ENCODE measurements at regions not wholly inside any gene's neighbourhood (a gene's known extent, or its start where the extent isn't known, plus 50 kb on each side); places are given as distances from the start of the nearest gene placed in this dataset.

GRCh38 chr1:117702654-117703053 is 96.8 kb downstream of the TENT5C start:
- Histone ChIP-seq H3K27ac (ENCODE audit: insufficient read depth, low read length) (no peak overlapping the region), H4K5ac (ENCODE audit: low read depth, low read length) (no peak overlapping the region), H3K9ac (ENCODE audit: low read depth, low read length) (no peak overlapping the region), H3K9me1 (ENCODE audit: insufficient read depth, low read length) (peaks cover 8% of the 10 kb centered on the region), H3K4me3 (ENCODE audit: insufficient read depth, low read depth, low read length) (no peak overlapping the region), H3K9me3 (ENCODE audit: control insufficient read depth, insufficient read depth, low read length) (no peaks in the 10 kb centered on the region), H2BK120ac (ENCODE audit: low read depth, low read length) (no peak overlapping the region; the same call in 1 of the 2 replicates), H4K20me1 (ENCODE audit: insufficient read depth, low read length) (no peaks in the 10 kb centered on the region), H3K79me1 (ENCODE audit: low read depth in 1 of 2, low read length in 2 of 2) (peaks cover 0 to 5% of the 10 kb centered on the region in 2 experiments; a peak in 1 of 4 replicates), H2AFZ (replicated peaks; ENCODE audit: low read length, poor library complexity) (no peak overlapping the region), H3K18ac (ENCODE audit: low read depth, low read length) (no peak overlapping the region), H3K4me2 (ENCODE audit: low read depth, low read length) (no peak overlapping the region), H4K91ac (ENCODE audit: insufficient read depth, low read depth, low read length) (no peak overlapping the region), H3K4me1 (ENCODE audit: control insufficient read depth, insufficient read depth, low read length) (peaks cover 8% of the 10 kb centered on the region), H2BK15ac (ENCODE audit: low read depth, low read length) (no peak overlapping the region), H2BK20ac (ENCODE audit: low read depth, low read length) (no peak overlapping the region), H2AK9ac (replicated peaks; ENCODE audit: low read depth, low read length, poor library complexity) (no peak overlapping the region), H3K4ac (ENCODE audit: low read depth, low read length) (no peak overlapping the region), H3K27me3 (ENCODE audit: control insufficient read depth, insufficient read depth, low read length) (no peaks in the 10 kb centered on the region), H3K56ac (ENCODE audit: extremely low read depth, insufficient read depth, low read length) (no peak overlapping the region), H3K36me3 (ENCODE audit: control insufficient read depth, insufficient read depth, low read length) (no peaks in the 10 kb centered on the region), H3K23ac (ENCODE audit: low read depth, low read length) (no peak overlapping the region), H3K14ac (replicated peaks; ENCODE audit: low read depth, low read length) (peak overlapping the region; percentile 33; the same call in 1 of the 2 replicates), H2AK5ac (ENCODE audit: low read depth, low read length) (peak overlapping the region; percentile 8; the same call in 1 of the 2 replicates), H4K8ac (ENCODE audit: low read depth in 2 of 2, low read length in 2 of 2) (no peak overlapping the region), H2BK5ac (ENCODE audit: low read depth, low read length, poor library complexity, severe bottlenecking) (no peak overlapping the region)
- dilution Hi-C loops (cut with HindIII; ENCODE audit: low sequenced_read_pairs, unreplicated experiment), result no loop called here
- no CpG with 5 or more reads among the region's 3 CpGs for WGBS, 2 experiments (ENCODE audit: extremely low coverage in 2 of 2, insufficient read length in 1 of 2)
- in situ Hi-C loops (cut with MboI; ENCODE audit: low sequenced_read_pairs), result no loop called here
- DNase-seq (no peak), ATAC-seq (ENCODE audit: low read depth) (no peak)
- intact Hi-C loops (cut with micrococcal nuclease), result no loop called here
- no TSS peak for BruUV-seq (replicated peaks)
- ChIA-PET CTCF (interaction anchor here (1.0 kb wide), 1 partner anchor 390 kb away, joined by 3 read pairs; no protein-coding TSS in a partner anchor), POLR2A (ENCODE audit: unreplicated experiment) (no interaction called here)
- TF ChIP-seq CEBPB (IDR thresholded peaks at IDR 0.05; ENCODE audit: low read depth, low read length), result no peak
- TF ChIP-seq MXI1 (IDR thresholded peaks at IDR 0.05; ENCODE audit: borderline replicate concordance, low read depth, low read length), result no peak
- no peak for TF ChIP-seq CTCF (conservative IDR thresholded peaks at IDR 0.05; ENCODE audit: low read depth, low read length)
- TF ChIP-seq CHD1 (IDR thresholded peaks at IDR 0.05; ENCODE audit: low read depth, low read length), result no peak
- TF ChIP-seq MAZ (IDR thresholded peaks at IDR 0.05; ENCODE audit: borderline replicate concordance, low read depth, low read length), result no peak

All from IMR-90 (cell line).